T-helper 17 cell (primary cell): ENCODE measurements at regions not wholly inside any gene's neighbourhood (a gene's known extent, or its start where the extent isn't known, plus 50 kb on each side); places are given as distances from the start of the nearest gene placed in this dataset.
A peak's percentile ranks its signal among the peaks of the same experiment; 100 is the strongest.

Experiments
- ATAC-seq: fragments of 150-1000 bp; cut with Tn5 transposase; 2 replicates; pipeline ENCODE4 v1.10.0; 2021; ENCODE audit warnings: mild to moderate bottlenecking, moderate library complexity
- DNase-seq, 3 donors: peaks; one replicate each; pipeline versions ENCODE4 v3.0.0 to v3.0.0-alpha.2; 2020 to 2021
- H3K9me3 ChIP-seq: one replicate; pipeline ENCODE4 v1.7.0; 2013; ENCODE audit warnings: low read length, mild to moderate bottlenecking; ENCODE audit not compliant: control insufficient read depth, poor library complexity, severe bottlenecking
- H3K27ac Mint-ChIP-seq: one replicate; pipeline ENCODE4 v1.8.0; 2022; ENCODE audit warnings: mild to moderate bottlenecking, moderate library complexity, mixed read lengths
- H3K27me3 Mint-ChIP-seq: one replicate; pipeline ENCODE4 v1.8.0; 2022; ENCODE audit warnings: mixed read lengths
- H3K36me3 Mint-ChIP-seq: one replicate; pipeline ENCODE4 v1.8.0; 2022; ENCODE audit warnings: low read depth, mixed read lengths
- H3K4me1 Mint-ChIP-seq: one replicate; pipeline ENCODE4 v1.8.0; 2022; ENCODE audit warnings: mild to moderate bottlenecking, mixed read lengths
- H3K4me3 Mint-ChIP-seq: one replicate; pipeline ENCODE4 v1.8.0; 2022; ENCODE audit warnings: mild to moderate bottlenecking, moderate library complexity, mixed read lengths

DNA sequence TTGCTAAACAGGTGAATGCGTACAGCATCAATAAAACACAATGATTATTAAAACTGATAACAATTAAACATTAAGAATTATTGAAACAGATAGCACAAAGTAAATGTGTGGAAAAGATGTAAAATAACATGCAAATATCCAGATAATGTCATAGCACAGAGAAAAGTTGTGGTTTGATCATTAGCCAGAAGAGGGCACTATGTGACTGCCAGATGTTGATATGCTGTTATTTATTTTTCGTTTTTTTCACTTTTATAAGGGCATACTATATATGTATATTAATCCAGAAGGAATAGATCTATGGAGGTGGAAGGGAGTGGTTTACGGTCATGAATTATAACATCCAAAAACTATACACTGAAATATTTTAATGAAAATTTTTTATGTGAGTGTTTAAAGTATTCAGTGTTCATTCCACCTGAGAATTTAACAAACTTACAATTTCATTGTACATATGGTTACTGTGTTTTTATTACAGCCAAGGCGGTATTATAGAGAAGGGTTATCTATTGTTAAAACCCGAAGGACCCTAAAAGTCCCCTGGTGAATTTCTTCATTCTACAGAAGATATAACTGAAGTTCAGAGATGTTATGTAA lies 211.9 kb upstream of the UGT8 start:
- peak; percentile 36 for ATAC-seq
- peaks cover 3% of the 10 kb centered on the region for H3K36me3 Mint-ChIP-seq
- no peak for DNase-seq
- H3K9me3 ChIP-seq: no peaks in the 10 kb centered on the region
- no peak overlapping the region for H3K27ac Mint-ChIP-seq
- H3K4me3 Mint-ChIP-seq: no peak overlapping the region
- H3K27me3 Mint-ChIP-seq: peaks cover 30% of the 10 kb centered on the region
- no peaks in the 10 kb centered on the region for H3K4me1 Mint-ChIP-seq

DNA sequence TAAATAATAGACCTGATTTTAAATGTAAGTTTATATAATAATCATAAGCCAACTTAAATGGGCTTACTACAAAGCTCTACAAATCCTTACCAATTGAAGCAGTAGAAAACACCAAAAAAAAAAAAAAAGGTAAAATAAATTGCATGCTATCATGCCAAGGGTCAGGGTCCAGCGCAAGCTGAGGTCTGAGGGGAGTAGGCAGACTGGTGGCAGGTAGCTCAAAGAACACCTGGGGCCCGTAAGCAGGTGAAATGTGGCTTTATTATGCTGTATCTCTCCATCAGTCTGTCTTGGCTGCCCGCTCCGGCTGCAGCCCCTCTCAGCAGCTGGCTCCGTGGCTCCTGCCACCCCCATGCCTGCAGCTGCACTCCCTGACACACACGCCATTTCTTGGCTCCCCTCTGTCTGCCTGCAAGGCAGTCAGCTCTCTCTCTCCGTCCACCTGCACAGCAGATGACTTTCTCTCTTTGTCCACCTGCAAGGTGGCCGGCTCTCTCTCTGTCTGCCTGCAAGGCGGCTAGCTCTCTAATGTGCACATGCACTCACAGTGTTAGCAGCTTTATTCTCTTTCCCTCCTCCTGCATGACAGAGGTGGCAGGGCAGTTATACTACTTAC lies 209.4 kb upstream of the UGT8 start:
- Mint-ChIP-seq H3K4me3 (no peak overlapping the region), H3K27me3 (peaks cover 25% of the 10 kb centered on the region), H3K36me3 (peaks cover 3% of the 10 kb centered on the region), H3K4me1 (peaks cover 3% of the 10 kb centered on the region), H3K27ac (no peak overlapping the region)
- DNase-seq (no peak), ATAC-seq (no peak)
- H3K9me3 ChIP-seq: no peaks in the 10 kb centered on the region

DNA sequence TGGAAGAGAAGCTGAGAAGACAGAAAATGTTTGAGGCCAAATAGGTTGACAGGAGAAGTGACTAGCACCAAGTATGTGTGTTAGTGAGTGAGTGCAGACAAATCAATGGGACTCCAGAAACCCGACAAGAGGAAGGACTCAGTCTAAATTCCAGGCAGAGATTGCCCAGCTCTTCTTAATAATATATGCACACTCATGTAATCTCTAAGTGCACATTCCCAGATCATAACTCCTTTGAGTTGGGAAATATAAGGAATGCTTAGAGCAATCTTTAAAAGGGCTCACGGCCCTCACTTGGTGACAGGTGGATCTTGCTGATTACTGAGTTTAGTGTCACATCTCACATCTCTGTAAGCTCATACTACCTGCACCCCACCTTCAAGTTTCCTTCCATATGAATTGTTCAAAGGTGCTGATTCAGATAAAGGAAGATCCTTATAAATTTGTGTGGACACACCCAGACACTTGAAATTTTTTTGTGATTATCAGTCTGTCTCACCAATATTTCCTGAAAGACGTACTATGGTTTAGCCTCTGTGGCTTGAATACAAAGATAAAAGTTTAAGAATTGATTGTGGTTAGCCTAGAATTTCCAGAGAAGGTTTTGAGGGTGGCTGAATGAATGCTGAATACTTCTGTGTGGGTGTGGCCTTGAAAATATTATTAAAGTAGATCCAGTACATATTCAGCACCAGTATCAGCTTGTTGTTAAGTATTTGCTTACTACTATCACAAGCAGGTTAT lies 205.1 kb upstream of the UGT8 start:
- H3K9me3 ChIP-seq: no peaks in the 10 kb centered on the region
- no peak for DNase-seq
- Mint-ChIP-seq H3K27me3 (peaks cover 16% of the 10 kb centered on the region), H3K27ac (no peak overlapping the region), H3K4me3 (no peak overlapping the region), H3K4me1 (peaks cover 9% of the 10 kb centered on the region), H3K36me3 (peaks cover 3% of the 10 kb centered on the region)
- ATAC-seq: peak; percentile 51

DNA sequence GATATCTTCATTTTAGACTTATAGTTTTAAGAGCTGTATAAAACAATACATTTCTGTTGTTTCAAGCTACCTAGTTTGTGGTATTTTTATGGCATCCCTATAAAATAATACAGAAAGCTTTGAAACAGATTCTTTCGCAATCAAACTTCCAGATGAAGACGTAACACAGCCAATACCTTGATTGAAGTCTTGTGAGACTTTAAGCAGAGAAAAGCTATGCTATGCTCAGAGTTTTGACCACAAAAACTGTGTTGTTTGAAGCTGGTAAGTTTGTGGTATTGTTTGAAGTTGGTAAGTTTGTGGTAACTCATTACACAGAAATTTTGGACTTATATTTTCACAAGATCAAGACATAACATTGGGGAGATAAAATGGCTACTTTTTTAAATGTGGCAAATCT lies 201.8 kb upstream of the UGT8 start:
- H3K4me3 Mint-ChIP-seq: peak overlapping the region; percentile 47
- H3K4me1 Mint-ChIP-seq: peaks cover 16% of the 10 kb centered on the region
- DNase-seq: no peak
- H3K36me3 Mint-ChIP-seq: no peaks in the 10 kb centered on the region
- ATAC-seq: peak; percentile 82
- H3K9me3 ChIP-seq: no peaks in the 10 kb centered on the region
- peaks cover under 1% of the 10 kb centered on the region for H3K27me3 Mint-ChIP-seq
- H3K27ac Mint-ChIP-seq: no peak overlapping the region

DNA sequence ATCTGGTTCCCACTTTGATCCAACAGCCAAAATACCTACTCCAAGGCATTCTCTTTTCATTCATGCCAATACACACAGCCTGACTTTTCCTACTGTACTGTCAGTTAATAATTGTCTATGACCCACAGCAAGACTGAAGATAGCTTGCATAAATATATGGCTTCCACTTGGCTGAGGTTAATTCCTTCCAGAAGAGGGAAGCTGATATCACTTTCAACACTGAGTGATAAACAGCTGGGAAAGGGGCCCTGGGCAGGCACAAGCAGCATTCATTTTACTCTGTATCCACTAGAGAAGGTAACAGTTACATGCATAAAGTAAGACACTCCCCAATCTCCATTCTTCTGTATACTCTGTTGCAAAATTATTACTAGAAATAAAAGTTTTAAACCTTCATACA lies 200.2 kb upstream of the UGT8 start:
- ATAC-seq (no peak), DNase-seq (no peak)
- H3K4me1 Mint-ChIP-seq: peaks cover 16% of the 10 kb centered on the region
- no peaks in the 10 kb centered on the region for H3K36me3 Mint-ChIP-seq
- H3K9me3 ChIP-seq: no peaks in the 10 kb centered on the region
- H3K4me3 Mint-ChIP-seq: no peak overlapping the region
- H3K27ac Mint-ChIP-seq: no peak overlapping the region
- H3K27me3 Mint-ChIP-seq: no peaks in the 10 kb centered on the region

DNA sequence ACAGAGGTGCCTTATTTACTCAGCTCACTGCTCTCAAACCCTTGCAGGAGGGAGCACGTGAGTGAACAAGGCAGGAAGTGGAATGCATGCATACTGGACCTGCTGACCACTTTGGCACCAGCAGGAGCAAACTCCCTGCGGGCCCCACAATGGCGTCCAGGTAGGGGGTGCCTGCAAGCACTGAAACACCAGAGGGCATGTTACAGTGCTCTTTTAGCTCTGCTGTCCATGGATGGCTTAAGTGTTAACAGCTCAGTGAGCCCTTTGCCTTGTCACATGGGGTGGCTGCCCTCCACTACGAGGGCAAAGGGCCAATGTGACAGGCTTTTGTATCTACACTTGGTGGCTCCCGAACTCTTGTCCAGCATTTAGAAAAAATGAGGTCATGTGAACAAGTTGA lies 199.5 kb upstream of the UGT8 start:
- ATAC-seq (no peak), DNase-seq (no peak)
- H3K4me3 Mint-ChIP-seq: no peak overlapping the region
- H3K4me1 Mint-ChIP-seq: peaks cover 13% of the 10 kb centered on the region
- H3K27ac Mint-ChIP-seq: no peak overlapping the region
- H3K27me3 Mint-ChIP-seq: no peaks in the 10 kb centered on the region
- H3K9me3 ChIP-seq: no peaks in the 10 kb centered on the region
- H3K36me3 Mint-ChIP-seq: no peaks in the 10 kb centered on the region

DNA sequence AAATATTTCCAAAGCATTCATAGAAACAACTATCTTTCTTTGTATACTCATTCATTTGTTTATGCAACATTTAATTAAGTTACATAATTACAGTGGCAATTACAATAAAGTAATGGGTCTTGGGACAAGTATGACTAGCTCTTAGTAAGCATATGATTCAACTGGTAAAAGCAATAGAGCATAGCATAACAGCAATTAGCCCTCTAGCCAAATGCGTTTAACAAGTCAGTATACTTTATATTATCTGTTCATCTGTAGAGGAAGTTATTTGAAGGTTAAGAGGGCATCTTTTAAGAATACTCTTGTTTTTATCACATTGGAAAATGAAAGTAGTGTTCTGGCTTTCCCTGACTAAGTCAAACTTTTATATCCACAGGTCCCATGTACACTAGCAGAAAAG lies 198.1 kb upstream of the UGT8 start:
- H3K27ac Mint-ChIP-seq: no peak overlapping the region
- H3K4me1 Mint-ChIP-seq: peaks cover 13% of the 10 kb centered on the region
- no peak overlapping the region for H3K4me3 Mint-ChIP-seq
- no peak for ATAC-seq
- peaks cover 4% of the 10 kb centered on the region for H3K27me3 Mint-ChIP-seq
- DNase-seq: no peak
- no peaks in the 10 kb centered on the region for H3K9me3 ChIP-seq
- H3K36me3 Mint-ChIP-seq: no peaks in the 10 kb centered on the region

DNA sequence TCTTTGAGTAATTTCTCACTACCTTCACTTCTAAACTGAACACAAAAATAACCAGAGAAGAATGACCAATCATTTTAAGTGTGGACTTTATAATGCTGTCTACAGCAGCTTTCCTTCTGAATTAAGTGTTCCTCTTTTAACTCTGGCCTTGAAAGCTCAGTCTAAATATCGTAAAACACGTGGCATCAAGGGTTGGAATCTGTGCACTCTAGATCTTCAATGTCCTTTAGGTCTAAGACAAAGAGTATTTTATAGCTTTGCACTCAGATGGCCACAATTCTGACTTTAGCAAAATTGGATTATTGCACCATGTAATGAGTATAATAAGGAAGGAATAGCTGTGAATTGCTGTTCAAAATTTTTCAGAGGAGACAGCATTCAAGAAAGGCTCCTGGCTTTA lies 197.1 kb upstream of the UGT8 start:
- no peak for DNase-seq
- Mint-ChIP-seq H3K27me3 (peaks cover 4% of the 10 kb centered on the region), H3K36me3 (no peaks in the 10 kb centered on the region), H3K4me3 (no peak overlapping the region), H3K4me1 (peaks cover 11% of the 10 kb centered on the region), H3K27ac (no peak overlapping the region)
- no peak for ATAC-seq
- H3K9me3 ChIP-seq: no peaks in the 10 kb centered on the region

DNA sequence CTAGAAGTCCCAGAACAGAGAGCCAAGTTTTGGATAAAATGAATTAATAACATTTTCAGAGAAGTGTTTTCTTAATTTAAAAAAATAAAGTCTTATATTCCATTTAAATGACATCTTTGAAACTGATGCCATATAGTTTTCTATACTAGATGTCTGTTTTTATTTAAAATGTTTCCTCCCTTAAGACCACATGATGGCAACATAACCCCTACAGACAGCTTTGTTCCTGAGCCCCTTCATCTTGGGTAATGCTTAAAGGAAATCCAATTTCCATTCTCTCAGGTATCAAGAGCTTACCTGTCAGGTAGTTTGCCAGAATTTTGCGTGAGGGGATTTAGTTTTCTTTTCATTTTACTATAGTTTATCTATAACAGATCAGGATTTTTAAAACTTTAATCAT lies 181.4 kb upstream of the UGT8 start:
- H3K4me1 Mint-ChIP-seq: no peaks in the 10 kb centered on the region
- no peak for DNase-seq
- H3K9me3 ChIP-seq: no peaks in the 10 kb centered on the region
- ATAC-seq: no peak
- H3K27me3 Mint-ChIP-seq: no peaks in the 10 kb centered on the region
- H3K36me3 Mint-ChIP-seq: no peaks in the 10 kb centered on the region
- H3K27ac Mint-ChIP-seq: no peak overlapping the region
- no peak overlapping the region for H3K4me3 Mint-ChIP-seq

DNA sequence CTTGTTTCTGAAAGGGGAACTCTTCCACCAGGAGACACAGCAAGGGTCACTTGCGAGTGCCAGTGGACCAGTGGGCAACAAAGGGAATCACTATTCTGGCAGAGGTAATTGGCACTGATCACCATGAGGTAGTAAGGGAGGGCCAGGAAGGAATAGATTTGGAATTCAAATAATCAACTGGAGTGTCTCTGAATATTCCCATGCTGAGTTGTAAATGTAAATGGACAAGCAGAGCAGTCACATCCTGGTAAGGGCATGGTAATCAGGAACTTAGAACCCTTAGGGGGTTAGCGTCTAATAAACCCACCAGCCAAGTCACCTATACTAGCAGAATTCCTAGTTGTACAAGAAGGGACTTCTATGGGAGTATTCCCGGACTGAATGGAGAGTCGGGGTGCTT lies 178.5 kb upstream of the UGT8 start:
- Mint-ChIP-seq H3K27ac (no peak overlapping the region), H3K4me1 (no peaks in the 10 kb centered on the region), H3K27me3 (no peaks in the 10 kb centered on the region), H3K36me3 (no peaks in the 10 kb centered on the region), H3K4me3 (no peak overlapping the region)
- no peak for DNase-seq
- ATAC-seq: no peak
- no peaks in the 10 kb centered on the region for H3K9me3 ChIP-seq

DNA sequence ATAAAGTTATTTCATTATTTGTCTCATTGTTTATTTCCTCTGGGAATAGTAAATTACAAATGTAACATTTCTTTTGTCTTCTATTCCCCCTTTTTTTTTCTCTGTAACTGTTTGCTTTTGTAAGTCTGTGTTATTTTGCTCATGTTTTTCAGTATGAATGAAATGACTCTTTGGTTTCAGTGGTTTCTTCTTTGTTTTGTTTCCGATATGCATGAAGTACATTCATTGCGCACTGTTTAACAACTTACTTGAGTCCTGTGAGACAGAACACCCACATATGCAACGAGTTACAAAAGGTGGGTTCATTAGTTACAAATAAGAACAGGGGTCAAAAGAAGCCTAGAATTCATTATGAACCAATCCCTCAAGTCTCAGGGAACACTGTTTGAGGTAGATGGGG lies 175.0 kb upstream of the UGT8 start:
- no peaks in the 10 kb centered on the region for H3K9me3 ChIP-seq
- no peak for ATAC-seq
- Mint-ChIP-seq H3K4me1 (no peaks in the 10 kb centered on the region), H3K27me3 (no peaks in the 10 kb centered on the region), H3K4me3 (no peak overlapping the region), H3K36me3 (no peaks in the 10 kb centered on the region), H3K27ac (no peak overlapping the region)
- DNase-seq: no peak

DNA sequence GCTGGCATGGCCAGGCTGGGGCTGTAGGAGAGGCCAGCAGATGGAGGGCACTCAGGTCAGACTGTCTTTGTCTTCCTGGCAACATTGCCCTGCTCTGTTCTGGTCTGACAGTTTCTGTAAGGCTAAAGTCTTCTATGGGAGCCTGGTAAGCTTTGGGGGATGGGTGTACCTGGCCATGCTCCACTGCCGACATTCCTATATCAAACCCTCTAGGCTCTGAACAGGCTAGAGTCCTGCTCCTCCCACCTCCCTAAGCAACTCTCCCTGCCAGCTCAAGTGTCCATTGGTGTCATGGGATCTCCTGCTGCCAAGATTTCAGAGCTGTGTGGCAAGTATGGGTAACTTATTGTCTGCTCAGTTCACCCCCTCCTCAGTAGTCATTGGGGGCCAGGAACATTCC lies 163.5 kb upstream of the UGT8 start:
- no peak for ATAC-seq
- no peak overlapping the region for H3K27ac Mint-ChIP-seq
- no peaks in the 10 kb centered on the region for H3K36me3 Mint-ChIP-seq
- peaks cover 24% of the 10 kb centered on the region for H3K27me3 Mint-ChIP-seq
- H3K4me1 Mint-ChIP-seq: no peaks in the 10 kb centered on the region
- no peak overlapping the region for H3K4me3 Mint-ChIP-seq
- no peaks in the 10 kb centered on the region for H3K9me3 ChIP-seq
- DNase-seq: no peak

DNA sequence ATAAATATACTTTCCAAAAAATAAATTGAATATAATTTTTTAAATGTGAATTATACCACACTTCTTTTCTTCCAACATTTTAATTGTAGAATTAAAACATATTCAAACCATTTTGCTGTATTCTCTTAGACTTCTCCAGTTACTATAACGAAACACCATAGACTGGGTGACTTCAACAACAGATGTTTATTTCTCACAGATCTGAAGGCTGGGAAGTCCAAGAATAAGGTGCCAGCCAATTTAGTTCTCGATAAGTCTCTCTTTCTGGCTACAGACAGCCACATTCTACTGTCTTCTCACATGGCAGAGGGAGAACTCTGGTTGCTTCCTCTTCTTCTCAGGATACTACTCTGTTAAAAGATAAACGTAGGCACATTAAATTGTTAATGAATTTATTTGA lies 155.8 kb upstream of the UGT8 start:
- H3K9me3 ChIP-seq: no peaks in the 10 kb centered on the region
- DNase-seq: no peak
- ATAC-seq: no peak
- Mint-ChIP-seq H3K27ac (no peak overlapping the region), H3K36me3 (no peaks in the 10 kb centered on the region), H3K4me1 (no peaks in the 10 kb centered on the region), H3K27me3 (peaks cover 18% of the 10 kb centered on the region), H3K4me3 (no peak overlapping the region)

DNA sequence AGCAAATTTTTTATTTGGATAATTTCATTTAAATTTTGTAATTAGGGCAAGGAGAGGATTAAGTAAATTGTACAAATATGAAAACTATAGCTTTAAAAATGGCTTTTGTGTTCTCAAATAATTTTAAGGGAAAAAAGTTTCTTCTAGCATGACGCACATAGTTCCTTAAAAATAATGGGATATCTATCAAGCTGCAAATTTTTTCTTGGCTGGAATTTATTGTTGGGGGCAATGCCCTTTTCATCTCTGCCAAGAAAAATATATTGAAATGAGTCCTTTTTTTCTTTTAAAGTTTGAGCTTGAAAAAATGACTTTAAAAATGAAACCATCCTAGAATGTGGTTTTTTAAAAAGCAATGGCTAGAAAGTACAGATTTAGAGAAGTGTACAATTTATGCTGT lies 154.4 kb upstream of the UGT8 start:
- DNase-seq: no peak
- H3K27ac Mint-ChIP-seq: no peak overlapping the region
- ATAC-seq: no peak
- H3K4me1 Mint-ChIP-seq: no peaks in the 10 kb centered on the region
- H3K27me3 Mint-ChIP-seq: peaks cover 18% of the 10 kb centered on the region
- no peaks in the 10 kb centered on the region for H3K9me3 ChIP-seq
- H3K36me3 Mint-ChIP-seq: no peaks in the 10 kb centered on the region
- no peak overlapping the region for H3K4me3 Mint-ChIP-seq
